ENCODE measurements at regions not wholly inside any gene's neighbourhood (a gene's known extent, or its start where the extent isn't known, plus 50 kb on each side); places are given as distances from the start of the nearest gene placed in this dataset.

DNA sequence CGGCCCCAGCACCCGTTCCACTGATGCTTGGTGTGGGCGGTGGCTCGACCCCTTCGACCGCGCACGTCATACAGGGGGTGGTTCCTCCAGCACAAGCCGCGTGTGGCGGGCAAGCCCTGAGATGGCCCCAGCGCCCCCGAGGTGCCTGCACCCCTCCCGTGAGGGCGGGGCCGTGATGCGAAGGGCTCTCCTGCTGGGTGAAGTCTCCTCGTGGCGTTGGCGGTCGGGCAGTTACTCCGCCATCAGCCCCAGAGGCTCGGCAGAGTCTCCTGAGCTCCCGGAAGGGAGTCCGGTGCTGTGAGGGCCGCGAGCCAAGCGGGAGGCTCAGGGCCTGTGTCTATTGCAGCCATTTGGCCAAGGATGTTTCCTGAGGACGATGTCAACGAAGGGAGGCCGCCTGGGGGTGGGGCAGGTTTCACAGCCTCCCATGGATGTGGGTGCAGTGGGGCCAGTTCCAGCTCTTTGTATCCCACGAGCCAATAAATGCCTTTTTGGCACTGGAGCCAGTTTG, 78.1 kb upstream of the GALNT9 start:
- DNase-seq (ENCODE audit: low spot score) = peak; percentile 43

DNA sequence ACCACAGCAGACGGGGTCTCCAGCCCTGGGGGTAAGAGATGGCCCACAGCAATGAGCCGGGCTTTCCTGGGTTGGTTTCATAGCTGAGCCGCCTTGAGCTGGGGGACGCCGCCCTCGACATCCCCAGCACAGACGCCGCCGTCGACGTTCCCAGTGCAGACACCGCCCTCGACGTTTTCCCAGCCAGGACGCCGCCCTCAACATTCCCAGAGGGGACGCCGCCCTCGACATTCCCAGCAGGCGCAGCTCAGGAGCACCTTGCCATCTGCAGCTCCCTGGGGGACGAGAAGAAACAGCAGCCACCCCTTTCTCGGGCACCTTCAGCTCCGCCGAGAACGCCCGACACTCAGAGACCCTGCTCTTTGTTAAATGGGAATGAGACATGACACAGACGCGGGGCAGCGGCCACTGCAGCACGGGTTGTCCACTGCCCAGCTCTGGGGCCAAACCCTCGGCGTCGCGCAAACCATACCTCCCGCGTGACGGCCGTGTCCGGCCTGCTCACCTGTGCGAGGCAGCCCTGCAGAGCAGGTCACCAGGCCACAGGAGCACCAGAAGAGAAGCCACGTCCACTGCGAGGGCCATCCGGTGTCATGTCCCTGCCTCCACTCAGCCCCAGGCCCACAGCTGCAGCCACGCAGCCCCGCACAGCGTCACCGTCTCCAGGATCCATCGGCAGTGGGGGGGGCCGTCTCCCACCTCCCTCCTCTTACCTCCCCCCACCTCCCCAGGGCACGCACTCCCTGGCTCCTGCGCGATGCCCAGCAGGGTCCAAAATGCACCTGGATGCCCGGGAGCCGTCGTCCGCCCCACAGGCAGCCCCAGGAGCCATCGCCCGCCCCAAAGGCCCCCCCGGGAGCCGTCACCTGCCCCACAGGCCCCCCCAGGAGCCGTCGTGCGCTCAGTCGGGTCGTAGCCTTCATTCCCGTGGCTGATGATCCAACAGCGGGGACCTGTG, 77.4 kb upstream of the GALNT9 start:
- DNase-seq (ENCODE audit: low spot score) = no peak

DNA sequence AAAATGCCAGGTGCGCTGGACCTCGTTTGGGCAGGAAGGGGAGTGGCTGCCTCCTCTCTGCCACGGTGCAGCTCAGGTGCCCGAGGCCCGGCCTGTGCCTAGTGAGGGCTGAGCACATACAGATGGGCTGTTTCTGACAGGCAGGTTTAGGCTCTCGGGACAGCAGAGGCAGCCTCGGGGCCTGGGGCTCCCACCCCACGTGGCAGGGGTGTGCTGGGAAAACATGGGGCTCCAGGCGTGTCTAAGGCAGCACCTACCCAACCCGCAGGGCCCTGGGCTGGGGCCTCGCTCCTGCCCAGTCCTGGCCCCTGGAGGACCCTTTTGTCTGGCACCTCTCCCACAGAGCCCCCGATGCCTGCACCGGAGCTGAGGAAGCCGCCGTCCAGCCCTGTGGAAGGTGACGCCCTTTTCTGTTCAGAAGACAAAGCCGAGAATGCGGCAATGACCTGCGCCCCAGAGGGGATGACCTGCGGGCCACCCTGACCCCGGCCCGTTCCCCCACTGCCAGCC, 76.4 kb upstream of the GALNT9 start:
- no peak for DNase-seq (ENCODE audit: low spot score)

DNA sequence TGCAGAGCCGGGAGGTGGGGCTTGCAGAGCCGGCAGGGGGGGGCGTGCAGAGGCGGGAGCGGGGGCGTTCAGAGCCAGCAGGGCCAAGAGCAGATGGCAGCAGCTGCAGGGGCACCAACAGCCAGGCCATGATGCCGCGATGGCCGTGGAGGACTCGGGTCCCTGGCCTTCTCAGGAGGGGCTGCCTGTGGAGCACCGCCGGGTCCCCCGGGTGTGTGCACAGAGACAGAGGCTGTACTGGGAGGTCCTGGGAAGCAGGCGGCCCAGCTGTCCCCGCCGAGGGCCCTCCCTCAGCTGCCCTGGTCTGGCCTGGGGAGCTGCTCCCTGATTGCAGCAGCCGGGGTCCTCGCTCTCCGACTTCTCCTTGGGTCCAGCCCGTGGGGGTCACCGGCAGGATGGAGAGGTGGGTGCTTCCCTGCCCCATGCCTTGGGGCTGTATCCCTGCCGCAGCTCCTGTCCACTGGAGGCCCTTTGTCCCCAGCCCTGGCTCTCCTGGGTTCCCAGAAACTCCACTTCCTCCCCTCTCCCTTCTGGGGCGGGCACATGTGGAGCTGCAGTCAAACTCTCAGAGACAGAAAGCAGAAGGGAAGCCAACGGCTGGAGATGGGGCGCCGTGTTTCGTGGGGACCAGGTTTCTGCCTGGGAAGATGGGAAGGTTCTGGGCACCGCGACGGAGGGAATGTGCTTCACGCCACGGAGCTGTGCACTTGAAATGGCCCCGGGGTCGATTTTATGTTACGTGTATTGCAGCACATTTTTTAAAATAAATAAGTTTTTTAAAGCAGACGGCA, 75.8 kb upstream of the GALNT9 start:
- DNase-seq (ENCODE audit: low spot score) = no peak

DNA sequence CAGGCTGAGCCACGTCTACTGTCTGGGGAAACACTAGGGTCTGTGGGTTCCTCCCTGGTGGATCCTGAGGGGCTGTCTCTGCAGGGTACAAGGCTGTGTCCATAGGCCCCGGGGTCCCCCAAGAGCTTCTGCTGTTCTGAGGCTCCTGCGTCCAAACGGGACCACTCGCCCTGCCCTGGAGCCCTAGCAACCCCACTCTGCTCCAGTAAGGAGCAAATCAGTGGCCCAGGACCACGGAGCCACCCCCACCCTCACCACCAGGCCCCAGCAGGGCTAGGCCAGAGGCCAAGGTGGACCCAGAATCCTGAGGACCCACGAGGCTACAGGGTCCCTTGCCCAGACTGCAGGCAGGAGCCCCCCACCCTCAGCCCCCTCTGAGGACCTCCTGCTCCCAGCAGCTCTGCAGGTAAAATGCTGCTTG, 75.1 kb upstream of the GALNT9 start:
- DNase-seq (ENCODE audit: low spot score) = no peak

DNA sequence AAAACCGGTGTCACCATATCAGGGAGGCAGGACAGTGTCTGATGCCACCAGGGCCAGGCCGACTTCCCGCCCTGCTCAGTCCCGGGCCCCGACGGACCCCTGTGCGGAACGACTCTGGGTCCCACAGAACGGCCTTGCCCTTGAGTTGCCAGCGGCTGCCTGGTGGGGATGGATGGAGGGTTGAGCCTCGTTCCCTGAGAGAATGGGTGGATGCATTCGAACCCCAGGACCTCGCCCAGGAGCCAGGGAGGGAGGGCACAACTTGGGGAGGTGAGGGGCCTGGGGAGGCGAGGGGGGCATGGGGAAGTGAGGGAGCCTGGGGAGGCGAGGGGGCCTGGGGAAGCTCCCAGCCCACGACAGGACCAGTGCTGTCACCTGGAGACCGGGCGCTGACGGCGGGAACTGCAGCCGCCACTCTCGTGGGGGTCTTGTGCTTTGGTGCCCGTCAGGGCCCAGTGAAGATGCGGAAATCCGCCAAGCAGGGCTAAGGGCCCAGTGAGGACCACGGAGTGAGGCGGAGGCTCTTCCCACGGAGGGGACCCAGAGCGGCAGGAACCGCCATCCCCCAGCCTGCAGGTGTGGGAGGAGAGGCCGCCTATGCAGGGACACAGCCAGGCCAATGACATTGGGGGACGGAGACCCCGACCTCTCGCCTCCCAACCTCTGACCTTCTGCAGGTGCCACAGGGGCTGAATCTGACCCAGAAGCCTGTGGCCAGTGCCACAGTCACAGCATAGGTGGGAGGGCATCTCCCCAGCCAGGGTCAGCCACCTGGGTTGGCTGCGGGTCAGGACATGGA, 74.4 kb upstream of the GALNT9 start:
- no peak for DNase-seq (ENCODE audit: low spot score)

DNA sequence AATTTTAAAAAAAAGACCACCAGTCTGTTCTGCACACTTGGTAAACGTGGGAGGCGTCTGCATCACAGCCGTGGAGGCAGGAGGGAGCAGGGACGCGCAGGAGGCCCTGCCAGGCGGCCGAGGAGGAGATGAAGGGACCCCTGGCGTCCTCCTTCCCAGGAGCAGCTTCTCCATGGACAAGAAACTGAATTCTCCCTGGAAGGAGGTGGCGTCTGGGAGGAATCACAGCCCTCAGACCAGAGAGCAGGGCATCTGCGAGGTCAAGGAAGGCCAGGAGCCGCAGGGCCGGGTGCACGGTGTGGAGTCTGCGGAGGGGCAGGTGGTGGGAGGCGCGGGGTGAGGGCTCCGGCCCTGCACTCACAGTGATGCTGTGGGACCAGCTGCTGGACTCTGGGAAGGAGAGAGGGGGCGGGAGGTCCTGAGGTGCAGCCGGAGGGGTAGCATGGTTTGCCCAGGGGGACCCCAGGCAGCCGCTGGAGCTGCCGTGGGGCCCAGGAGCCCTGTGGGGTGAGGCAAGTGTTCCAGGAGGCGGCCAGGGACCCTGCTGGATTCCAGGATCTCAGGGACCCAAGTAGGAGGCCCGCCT, 73.5 kb upstream of the GALNT9 start:
- DNase-seq (ENCODE audit: low spot score) = no peak

DNA sequence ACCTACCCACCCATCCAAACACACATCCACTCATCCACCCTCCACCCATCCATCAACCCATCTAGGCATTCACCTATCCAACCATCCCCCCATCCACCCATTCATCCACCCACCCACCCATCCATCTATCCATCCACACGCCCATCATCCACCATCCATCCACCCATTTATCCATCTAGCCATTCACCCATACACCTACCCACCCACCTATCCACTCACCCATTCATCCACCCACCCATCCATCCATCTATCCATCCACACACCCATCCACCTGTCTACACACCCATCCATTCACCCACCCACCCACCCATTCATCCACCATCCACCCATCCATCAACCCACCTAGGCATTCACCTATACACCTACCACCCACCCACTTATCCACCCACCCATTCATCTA, 72.6 kb upstream of the GALNT9 start:
- DNase-seq (ENCODE audit: low spot score) = no peak

DNA sequence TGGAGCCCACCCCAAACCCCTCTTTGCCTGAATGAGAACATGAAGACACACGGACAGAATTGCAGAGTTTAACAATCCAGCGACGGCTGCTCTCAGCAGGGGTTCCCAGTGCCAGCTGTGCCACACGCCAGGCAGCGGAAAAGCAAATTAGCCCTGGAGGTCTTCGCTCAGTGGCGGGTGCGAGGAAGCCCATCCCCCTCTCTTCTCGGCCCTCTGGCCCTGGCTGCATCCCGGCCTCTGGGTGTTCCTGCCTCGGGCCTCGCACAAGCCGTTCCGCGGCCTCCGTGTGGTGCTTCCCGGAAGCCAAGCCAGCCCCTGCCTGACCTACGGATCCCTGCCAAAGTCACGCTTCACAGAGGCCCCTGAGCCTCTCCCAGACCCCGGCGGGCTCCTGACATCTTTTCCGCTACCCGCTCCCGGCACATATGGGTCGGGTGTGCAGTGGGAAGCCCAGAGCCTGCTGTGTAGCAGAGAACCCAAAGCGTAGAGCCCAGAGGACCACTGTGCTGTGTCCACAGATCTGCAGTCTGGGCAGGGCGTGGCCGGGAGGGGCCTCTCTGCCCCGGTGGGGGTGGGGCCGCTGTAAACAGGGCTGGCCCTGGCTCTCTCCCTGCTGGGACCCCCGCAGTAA, 70.7 kb upstream of the GALNT9 start:
- DNase-seq (ENCODE audit: low spot score) = no peak

DNA sequence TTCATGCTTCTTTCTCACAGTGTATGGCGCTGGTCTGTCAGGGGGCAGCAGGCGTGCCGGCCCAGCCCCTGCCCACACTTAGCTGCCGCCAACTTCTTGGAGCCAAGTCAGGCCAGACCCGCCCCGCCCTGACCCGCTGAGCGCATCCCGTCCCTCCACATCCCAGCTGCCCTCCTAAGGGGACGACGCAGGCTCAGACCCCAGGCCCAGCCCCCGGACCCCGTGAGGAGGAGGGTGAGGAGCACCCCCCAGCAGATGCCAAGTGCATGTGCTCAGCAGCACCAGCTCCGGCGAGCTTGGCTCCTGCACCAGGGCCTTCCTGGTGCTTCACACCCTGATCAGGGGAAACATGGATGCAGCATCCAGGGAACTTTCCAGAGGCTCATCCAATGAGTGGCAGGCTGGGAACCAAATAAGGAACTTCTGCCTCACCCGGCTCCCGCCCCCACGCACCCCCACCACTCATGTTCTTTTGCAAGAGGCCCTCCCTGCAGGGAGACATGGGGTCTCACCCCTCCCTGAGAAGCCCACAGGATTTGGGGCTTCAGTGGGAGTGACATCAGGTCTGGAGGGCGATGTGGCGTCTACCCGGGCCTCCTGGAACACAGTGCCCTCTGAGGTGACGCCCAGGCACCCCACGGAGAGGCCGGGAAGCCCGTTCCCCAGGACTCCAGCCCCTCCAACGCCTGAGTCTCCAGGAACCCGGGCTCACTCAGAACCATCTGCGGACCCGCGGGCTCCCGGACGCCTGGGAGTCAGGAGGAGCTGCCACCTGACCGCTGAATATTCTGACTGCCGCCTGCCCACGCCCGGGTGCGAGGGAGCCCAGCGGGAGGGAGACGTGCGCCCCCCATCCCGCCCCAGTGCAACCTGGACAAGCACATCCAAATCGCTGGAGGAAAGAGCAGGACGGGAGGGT, 70.0 kb upstream of the GALNT9 start:
- DNase-seq (ENCODE audit: low spot score) = no peak

DNA sequence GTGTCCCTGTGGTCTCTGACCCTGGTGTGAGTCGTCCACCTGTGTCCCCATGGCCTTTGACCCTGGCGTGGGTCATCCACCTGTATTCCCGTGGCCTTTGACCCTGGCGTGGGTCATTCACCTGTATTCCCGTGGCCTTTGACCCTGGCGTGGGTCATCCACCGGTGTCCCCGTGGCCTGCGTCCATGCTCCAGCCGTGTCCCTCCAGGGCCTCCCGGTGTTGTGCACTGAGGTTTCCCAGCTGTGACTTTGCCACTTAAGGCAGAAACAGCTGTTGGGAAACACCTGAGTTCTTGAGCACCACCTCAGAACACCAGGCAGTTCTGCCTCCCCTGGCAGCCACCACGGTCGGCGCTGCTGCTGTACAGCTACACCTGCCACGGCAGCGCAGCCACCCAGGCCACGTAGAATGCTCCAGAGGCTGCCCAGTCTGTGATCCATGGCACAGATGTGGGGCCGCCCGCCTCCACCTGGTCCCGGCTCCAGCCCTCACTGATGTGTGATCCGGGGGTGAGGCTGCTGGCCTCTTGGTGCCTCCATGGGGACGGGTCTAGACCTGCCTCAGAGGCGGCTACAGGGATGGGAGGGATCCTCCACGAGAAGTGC, 69.1 kb upstream of the GALNT9 start:
- DNase-seq (ENCODE audit: low spot score) = no peak

DNA sequence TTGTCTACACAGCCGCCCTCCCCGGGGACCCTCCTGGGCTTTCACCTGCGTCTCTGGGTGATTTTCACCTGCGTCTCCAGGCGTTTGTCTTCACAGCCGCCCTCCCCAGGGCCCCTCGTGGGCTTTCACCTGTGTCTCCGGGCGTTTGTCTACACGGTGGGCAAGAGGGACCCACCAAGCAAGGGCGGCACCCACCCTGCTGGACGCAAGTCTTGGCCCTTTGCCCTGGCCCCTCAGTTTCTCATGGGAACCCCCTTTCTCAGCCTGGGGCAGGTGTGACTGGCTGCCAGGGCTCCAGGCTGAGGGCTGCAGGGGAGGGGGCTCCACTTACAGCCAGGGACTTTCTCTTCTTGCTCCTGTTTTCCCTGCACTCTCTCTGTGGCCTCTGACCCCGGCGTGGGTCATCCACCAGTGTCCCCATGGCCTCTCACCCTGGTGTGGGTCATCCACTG, 68.6 kb upstream of the GALNT9 start:
- no peak for DNase-seq (ENCODE audit: low spot score)

DNA sequence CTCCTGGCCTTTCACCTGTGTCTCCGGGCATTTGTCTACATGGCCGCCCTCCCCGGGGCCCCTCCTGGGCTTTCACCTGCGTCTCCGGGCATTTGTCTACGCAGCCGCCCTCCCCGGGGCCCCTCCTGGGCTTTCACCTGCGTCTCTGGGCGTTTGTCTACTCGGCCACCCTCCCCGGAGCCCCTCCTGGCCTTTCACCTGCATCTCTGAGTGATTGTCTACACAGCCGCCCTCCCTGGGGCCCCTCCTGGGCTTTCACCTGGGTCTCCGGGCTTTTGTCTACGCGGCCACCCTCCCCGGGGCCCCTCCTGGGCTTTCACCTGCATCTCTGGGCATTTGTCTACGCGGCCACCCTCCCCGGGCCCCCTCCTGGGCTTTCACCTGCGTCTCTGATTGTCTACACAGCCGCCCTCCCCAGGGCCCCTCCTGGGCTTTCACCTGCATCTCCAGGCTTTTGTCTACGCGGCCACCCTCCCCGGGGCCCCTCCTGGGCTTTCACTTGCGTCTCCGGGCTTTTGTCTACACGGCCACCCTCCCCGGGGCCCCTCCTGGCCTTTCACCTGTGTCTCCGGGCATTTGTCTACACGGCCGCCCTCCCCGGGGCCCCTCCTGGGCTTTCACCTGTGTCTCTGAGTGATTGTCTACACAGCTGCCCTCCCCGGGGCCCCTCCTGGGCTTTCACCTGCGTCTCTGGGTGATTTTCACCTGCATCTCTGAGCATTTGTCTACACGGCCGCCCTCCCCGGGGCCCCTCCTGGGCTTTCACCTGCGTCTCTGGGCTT, 68.0 kb upstream of the GALNT9 start:
- DNase-seq (ENCODE audit: low spot score) = no peak

DNA sequence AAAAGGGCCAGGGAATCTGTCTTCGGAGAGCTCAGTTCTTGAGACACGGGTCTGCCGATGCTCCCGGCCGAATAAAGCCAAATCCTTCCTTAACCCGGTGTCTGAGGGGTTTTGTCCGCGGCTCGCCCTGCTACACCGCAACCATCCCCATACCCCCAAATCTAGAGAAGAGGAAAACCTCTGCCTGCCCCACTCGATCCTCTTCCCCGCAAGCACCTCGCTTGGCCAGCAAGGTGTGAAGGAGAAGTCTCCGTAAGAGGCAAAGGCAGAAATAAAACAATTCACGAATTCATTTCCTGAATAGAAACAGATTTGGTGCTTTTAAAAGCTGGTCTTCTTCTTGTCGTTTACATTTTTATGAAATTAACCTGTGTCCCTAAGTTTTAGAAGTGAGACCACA, 67.3 kb upstream of the GALNT9 start:
- DNase-seq (ENCODE audit: low spot score) = no peak

DNA sequence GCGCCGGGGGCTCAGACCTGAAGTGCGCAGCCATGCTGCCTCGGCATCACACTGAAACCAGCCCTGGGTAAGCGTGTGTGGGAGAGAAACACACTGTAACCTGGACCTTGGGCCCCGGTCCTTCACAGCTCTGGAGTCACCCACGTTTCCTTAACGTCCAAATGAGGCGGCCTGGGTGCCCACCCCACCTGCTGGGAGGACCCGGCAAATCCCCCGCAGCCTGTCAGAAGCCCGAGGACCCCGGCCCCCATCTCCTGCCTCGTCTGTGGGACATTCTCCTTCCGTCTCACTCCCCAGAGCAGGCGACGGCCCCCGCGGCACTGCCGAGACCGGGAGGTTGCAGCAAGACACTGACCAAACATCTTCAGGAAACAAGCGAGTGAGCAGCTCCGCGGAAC, 66.5 kb upstream of the GALNT9 start:
- DNase-seq (ENCODE audit: low spot score) = no peak

DNA sequence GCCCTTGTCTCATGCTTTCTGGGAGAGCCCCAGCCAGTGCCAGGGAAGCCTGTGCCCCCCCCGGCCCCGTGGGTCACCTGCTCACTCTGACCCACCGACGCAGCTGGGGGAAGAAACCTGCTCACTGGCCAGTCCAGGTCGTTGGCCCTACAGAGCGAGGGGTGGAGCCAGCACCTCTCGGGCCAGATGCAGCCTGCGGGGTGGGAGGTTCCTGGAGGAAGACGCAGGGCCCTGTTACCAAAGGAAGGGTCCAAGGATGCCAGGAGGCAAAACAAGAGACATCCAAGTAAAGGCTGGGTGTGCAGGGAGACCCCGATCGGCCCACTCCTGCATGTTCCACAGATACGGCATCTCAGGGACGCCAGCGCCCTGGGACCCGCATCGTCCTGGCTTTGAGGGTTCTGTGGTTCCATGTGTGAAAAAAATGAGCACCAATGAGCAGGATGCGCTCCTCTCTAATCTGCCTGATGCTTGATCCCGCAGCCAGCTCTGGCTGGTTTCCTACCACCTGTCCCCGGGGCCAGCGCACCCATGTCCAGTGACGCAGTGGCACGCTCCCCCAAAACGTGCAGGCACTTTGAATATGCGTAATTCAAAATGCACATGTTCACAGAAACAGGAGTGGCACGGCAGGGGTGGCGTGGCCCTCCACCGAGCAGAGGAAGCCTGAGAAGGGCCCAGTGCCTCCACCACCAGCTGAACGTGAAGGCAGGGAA, 66.0 kb upstream of the GALNT9 start:
- DNase-seq (ENCODE audit: low spot score) = no peak

DNA sequence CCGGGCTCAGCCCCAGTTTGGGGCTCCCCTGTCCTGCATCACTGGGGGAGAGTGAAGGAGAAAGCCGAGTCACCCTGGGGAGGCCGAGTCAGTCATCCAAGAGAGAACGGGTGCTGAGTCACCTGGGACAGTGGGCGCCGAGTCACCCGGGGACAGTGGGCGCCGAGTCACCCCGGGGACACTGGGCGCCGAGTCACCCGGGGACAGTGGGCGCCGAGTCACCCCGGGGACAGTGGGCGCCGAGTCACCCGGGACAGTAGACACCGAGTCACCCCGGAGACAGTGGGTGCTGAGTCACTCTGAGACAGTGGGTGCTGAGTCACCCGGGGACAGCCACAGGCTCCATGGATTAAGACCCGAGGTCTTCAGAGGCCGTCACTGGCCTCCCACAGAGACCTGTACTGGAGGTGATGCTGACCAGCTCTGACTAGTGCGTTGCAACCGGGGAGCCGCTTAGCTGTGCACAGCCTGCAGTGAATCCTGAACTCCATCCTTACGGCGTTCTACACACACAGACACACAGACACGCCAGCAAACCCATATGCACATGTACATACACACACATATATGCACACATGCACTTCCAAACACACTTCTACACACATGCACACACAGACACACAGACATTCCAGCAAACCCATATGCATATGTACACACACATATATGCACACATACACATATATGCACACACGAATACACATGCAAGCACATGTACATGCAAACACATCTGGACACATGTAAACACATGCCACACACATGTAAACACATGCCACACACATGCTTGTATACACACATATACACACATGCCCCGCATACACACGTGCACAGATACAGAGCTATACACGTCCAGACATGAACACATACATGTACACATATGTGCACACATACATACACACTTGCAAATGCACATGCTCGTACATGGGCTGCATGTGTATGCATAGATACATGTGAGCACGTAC, 64.9 kb upstream of the GALNT9 start:
- DNase-seq (ENCODE audit: low spot score) = no peak

Measured in cerebellar cortex (tissue), 1 donor.